ENCODE measurements at regions not wholly inside any gene's neighbourhood (a gene's known extent, or its start where the extent isn't known, plus 50 kb on each side); places are given as distances from the start of the nearest gene placed in this dataset.

- ATAC-seq (no peak), DNase-seq (no peak)
- no peaks in the 10 kb centered on the region for H3K4me1 ChIP-seq
- no peak for TF ChIP-seq CTCF (IDR thresholded peaks at IDR 0.05)
- H3K27me3 ChIP-seq (ENCODE audit: low read depth) = no peaks in the 10 kb centered on the region
- intact Hi-C loops (cut with DNase I) = no loop called here
- H3K4me3 ChIP-seq = no peak overlapping the region
- H3K27ac ChIP-seq = no peak overlapping the region
- H3K36me3 ChIP-seq = no peaks in the 10 kb centered on the region
- H3K9me3 ChIP-seq = no peaks in the 10 kb centered on the region
Observed at GRCh38 chr5:30112867-30113266, 1080.6 kb upstream of the CDH6 start.

- intact Hi-C loops (cut with DNase I) = no loop called here
- Histone ChIP-seq H3K4me3 (no peak overlapping the region), H3K27me3 (ENCODE audit: low read depth) (no peaks in the 10 kb centered on the region), H3K36me3 (no peaks in the 10 kb centered on the region), H3K4me1 (no peaks in the 10 kb centered on the region), H3K9me3 (no peaks in the 10 kb centered on the region), H3K27ac (no peak overlapping the region)
- ATAC-seq (no peak), DNase-seq (no peak)
- no peak for TF ChIP-seq CTCF (IDR thresholded peaks at IDR 0.05)
Observed at GRCh38 chr5:30108051-30108450, 1085.4 kb upstream of the CDH6 start.

GRCh38 chr5:30106596-30106995, 1086.9 kb upstream of the CDH6 start:
- ATAC-seq = no peak
- no peak for TF ChIP-seq CTCF (IDR thresholded peaks at IDR 0.05)
- no peak overlapping the region for H3K4me3 ChIP-seq
- no peaks in the 10 kb centered on the region for H3K27me3 ChIP-seq (ENCODE audit: low read depth)
- no peak overlapping the region for H3K27ac ChIP-seq
- no peak for DNase-seq
- H3K9me3 ChIP-seq = no peaks in the 10 kb centered on the region
- H3K36me3 ChIP-seq = no peaks in the 10 kb centered on the region
- intact Hi-C loops (cut with DNase I) = no loop called here
- no peaks in the 10 kb centered on the region for H3K4me1 ChIP-seq

- DNase-seq (no peak), ATAC-seq (no peak)
- no peaks in the 10 kb centered on the region for H3K4me1 ChIP-seq
- H3K27me3 ChIP-seq (ENCODE audit: low read depth) = no peaks in the 10 kb centered on the region
- no peak overlapping the region for H3K4me3 ChIP-seq
- intact Hi-C loops (cut with DNase I) = no loop called here
- no peak for TF ChIP-seq CTCF (IDR thresholded peaks at IDR 0.05)
- no peak overlapping the region for H3K27ac ChIP-seq
- H3K9me3 ChIP-seq = no peaks in the 10 kb centered on the region
- no peaks in the 10 kb centered on the region for H3K36me3 ChIP-seq
Observed at GRCh38 chr5:30104872-30105596, 1088.5 kb upstream of the CDH6 start.

- H3K27me3 ChIP-seq (ENCODE audit: low read depth) = no peaks in the 10 kb centered on the region
- H3K4me3 ChIP-seq = no peak overlapping the region
- no peak for TF ChIP-seq CTCF (IDR thresholded peaks at IDR 0.05)
- H3K4me1 ChIP-seq = no peaks in the 10 kb centered on the region
- H3K36me3 ChIP-seq = no peaks in the 10 kb centered on the region
- intact Hi-C loops (cut with DNase I) = no loop called here
- ATAC-seq (no peak), DNase-seq (no peak)
- H3K27ac ChIP-seq = no peak overlapping the region
- H3K9me3 ChIP-seq = no peaks in the 10 kb centered on the region
Observed at GRCh38 chr5:30103452-30104202, 1089.9 kb upstream of the CDH6 start.
